HG03565 (cell line): ENCODE measurements at regions not wholly inside any gene's neighbourhood (a gene's known extent, or its start where the extent isn't known, plus 50 kb on each side); places are given as distances from the start of the nearest gene placed in this dataset.

ENCODE experiments used
- ATAC-seq: cut with Tn5 transposase; IDR thresholded peaks from one replicate; pipeline ENCODE4 v1.9.1; 2021; ENCODE audit warnings: mild to moderate bottlenecking, moderate library complexity; ENCODE audit not compliant: unreplicated experiment

GRCh38 chr18:74023220-74023619 lies 124.4 kb downstream of the FBXO15 start:
- ATAC-seq = no peak

- no peak for ATAC-seq
Measured at GRCh38 chr18:74019864-74020263, 127.8 kb downstream of the FBXO15 start.

- ATAC-seq = peak; percentile 91
Measured at GRCh38 chr18:74013955-74014354, 133.7 kb downstream of the FBXO15 start.

GRCh38 chr18:74012954-74013630 lies 134.5 kb downstream of the FBXO15 start:
- ATAC-seq = no peak

GRCh38 chr18:74006143-74006542 lies 141.5 kb downstream of the FBXO15 start:
- ATAC-seq = no peak

- ATAC-seq = no peak
Measured at GRCh38 chr18:74005320-74006109, 142.1 kb downstream of the FBXO15 start.

GRCh38 chr18:73992242-73993022 lies 155.2 kb downstream of the FBXO15 start:
- ATAC-seq = no peak

GRCh38 chr18:73991570-73991969 lies 156.1 kb downstream of the FBXO15 start:
- ATAC-seq = no peak

- no peak for ATAC-seq
Measured at GRCh38 chr18:73990258-73990657, 157.4 kb downstream of the FBXO15 start.

- no peak for ATAC-seq
Measured at GRCh38 chr18:73987247-73987980, 160.2 kb downstream of the FBXO15 start.

- ATAC-seq = no peak
Measured at GRCh38 chr18:73986711-73987110, 160.9 kb downstream of the FBXO15 start.

- ATAC-seq = no peak
Measured at GRCh38 chr18:73985855-73986625, 161.6 kb downstream of the FBXO15 start.

GRCh38 chr18:73983970-73984369 lies 163.7 kb downstream of the FBXO15 start:
- no peak for ATAC-seq

GRCh38 chr18:73983496-73983895 lies 164.1 kb downstream of the FBXO15 start:
- no peak for ATAC-seq

GRCh38 chr18:73981796-73982195 lies 165.8 kb downstream of the FBXO15 start:
- ATAC-seq = no peak

GRCh38 chr18:73980289-73980979 lies 167.2 kb downstream of the FBXO15 start:
- ATAC-seq = no peak

- no peak for ATAC-seq
Measured at GRCh38 chr18:73979742-73980141, 167.9 kb downstream of the FBXO15 start.

- ATAC-seq = no peak
Measured at GRCh38 chr18:73976433-73976832, 171.2 kb downstream of the FBXO15 start.

GRCh38 chr18:73975266-73975665 lies 172.4 kb downstream of the FBXO15 start:
- no peak for ATAC-seq

- no peak for ATAC-seq
Measured at GRCh38 chr18:73973972-73974371, 173.7 kb downstream of the FBXO15 start.
